PFSK-1 (cell line): ENCODE measurements at regions not wholly inside any gene's neighbourhood (a gene's known extent, or its start where the extent isn't known, plus 50 kb on each side); places are given as distances from the start of the nearest gene placed in this dataset.

Source experiments
- FOXP2 ChIP-seq: optimal IDR thresholded peaks from 2 replicates; pipeline ENCODE3; 2011; ENCODE audit warnings: borderline replicate concordance, control low read depth, inconsistent platforms; ENCODE audit not compliant: insufficient read depth; ENCODE audit errors: extremely low read length, extremely low read depth
- POLR2AphosphoS5 ChIP-seq: IDR thresholded peaks from 2 replicates; pipeline ENCODE4 v1.6.1; 2012; ENCODE audit warnings: low read depth, mild to moderate bottlenecking, control low read depth, low read length, moderate library complexity
- SIN3A ChIP-seq: IDR thresholded peaks from 2 replicates; pipeline ENCODE4 v1.6.1; 2012; ENCODE audit warnings: mild to moderate bottlenecking, low read length, moderate library complexity, borderline replicate concordance; ENCODE audit not compliant: insufficient read depth
- TAF1 ChIP-seq: IDR thresholded peaks from 2 replicates; pipeline ENCODE4 v1.6.1; 2012; ENCODE audit warnings: low read length, control low read depth, borderline replicate concordance; ENCODE audit not compliant: insufficient read depth
- TF ChIP-seq, protein P1 (sequence below), 2 experiments: IDR thresholded peaks; 2 replicates each; pipeline versions ENCODE4 v1.6.1 to v1.8.0; 2011 to 2012; ENCODE audit warnings: low read depth in 2 of 2, low read length in 2 of 2, control low read depth in 1 of 2, inconsistent platforms in 1 of 2, mild to moderate bottlenecking in 1 of 2, moderate library complexity in 1 of 2; ENCODE audit not compliant: insufficient read depth in 1 of 2

DNA sequence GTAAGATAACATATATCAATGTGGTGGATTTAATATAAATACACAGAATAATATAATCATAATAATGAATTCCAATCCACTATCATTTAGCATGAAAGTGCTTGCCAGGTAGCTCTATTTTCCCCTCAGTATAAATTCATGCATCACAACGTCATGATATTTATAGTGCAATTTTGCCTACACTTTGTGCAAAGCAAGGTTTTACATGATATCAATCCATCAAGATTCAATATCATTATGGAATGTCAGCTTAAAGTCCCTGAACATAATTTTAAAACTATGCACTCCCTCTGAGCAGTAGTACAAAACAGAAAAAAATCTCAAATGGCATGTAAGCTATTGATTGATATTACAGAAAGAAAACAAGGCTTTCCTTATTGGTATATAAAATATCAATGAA, 962.2 kb upstream of the PCDH20 start:
- TF ChIP-seq, protein P1, sequence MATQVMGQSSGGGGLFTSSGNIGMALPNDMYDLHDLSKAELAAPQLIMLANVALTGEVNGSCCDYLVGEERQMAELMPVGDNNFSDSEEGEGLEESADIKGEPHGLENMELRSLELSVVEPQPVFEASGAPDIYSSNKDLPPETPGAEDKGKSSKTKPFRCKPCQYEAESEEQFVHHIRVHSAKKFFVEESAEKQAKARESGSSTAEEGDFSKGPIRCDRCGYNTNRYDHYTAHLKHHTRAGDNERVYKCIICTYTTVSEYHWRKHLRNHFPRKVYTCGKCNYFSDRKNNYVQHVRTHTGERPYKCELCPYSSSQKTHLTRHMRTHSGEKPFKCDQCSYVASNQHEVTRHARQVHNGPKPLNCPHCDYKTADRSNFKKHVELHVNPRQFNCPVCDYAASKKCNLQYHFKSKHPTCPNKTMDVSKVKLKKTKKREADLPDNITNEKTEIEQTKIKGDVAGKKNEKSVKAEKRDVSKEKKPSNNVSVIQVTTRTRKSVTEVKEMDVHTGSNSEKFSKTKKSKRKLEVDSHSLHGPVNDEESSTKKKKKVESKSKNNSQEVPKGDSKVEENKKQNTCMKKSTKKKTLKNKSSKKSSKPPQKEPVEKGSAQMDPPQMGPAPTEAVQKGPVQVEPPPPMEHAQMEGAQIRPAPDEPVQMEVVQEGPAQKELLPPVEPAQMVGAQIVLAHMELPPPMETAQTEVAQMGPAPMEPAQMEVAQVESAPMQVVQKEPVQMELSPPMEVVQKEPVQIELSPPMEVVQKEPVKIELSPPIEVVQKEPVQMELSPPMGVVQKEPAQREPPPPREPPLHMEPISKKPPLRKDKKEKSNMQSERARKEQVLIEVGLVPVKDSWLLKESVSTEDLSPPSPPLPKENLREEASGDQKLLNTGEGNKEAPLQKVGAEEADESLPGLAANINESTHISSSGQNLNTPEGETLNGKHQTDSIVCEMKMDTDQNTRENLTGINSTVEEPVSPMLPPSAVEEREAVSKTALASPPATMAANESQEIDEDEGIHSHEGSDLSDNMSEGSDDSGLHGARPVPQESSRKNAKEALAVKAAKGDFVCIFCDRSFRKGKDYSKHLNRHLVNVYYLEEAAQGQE (IDR thresholded peaks at IDR 0.05; ENCODE audit: insufficient read depth in 1 of 2, low read depth in 2 of 2, low read length in 2 of 2), result no peak
- TF ChIP-seq POLR2AphosphoS5 (no peak), TAF1 (no peak), SIN3A (no peak), FOXP2 (no peak)
